NCI-H1105 (cell line): ENCODE measurements at regions not wholly inside any gene's neighbourhood (a gene's known extent, or its start where the extent isn't known, plus 50 kb on each side); places are given as distances from the start of the nearest gene placed in this dataset.
"Not testable (repeated sequence)": the region's sequence is repeated elsewhere in the genome, so short reads cannot be mapped to it uniquely, and the experiment has no call there.

ENCODE experiments used
- DNase-seq: peaks from one replicate; lab custom pipeline; 2025; lab: John Stamatoyannopoulos, UW

DNA sequence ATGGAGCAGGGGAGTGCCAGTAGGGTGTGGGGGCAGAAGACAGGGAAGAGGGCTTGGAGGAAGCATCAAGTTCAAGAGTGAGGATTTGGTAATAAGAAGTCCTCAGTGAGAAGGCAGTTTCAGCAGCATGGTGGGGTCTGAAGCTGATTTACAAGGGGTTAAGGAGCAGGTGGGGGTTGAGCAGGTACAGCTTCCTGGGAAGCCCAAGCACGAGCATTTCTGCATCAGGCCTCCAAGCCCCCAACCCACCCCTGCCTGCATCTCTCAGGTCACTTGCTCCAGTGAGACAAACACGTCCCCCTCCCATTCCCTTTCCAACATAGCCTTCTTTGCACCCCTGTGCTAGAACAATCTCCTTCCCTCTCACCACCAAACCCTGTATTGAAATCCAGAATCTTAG is 574.7 kb downstream of the MATN1 start:
- DNase-seq: no peak

DNA sequence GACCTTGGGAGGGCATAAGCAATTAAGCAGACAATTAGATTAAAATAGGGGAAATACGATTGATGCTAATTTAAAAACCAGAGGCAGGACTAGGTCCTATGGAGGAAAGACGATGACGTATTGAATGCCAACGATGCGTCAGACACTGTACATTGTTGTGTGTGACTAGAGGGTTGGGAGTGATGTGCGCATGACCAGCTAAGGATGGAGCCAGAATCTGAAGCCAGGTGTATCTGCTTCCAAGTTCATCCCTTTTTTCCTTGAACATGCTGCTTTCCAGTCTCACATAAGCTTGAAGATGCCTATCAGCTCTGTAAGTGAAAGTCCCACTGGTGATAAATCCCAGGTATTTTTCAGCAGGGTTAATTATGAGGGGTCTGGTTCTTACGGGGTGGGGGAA is 576.2 kb downstream of the MATN1 start:
- no peak for DNase-seq

DNA sequence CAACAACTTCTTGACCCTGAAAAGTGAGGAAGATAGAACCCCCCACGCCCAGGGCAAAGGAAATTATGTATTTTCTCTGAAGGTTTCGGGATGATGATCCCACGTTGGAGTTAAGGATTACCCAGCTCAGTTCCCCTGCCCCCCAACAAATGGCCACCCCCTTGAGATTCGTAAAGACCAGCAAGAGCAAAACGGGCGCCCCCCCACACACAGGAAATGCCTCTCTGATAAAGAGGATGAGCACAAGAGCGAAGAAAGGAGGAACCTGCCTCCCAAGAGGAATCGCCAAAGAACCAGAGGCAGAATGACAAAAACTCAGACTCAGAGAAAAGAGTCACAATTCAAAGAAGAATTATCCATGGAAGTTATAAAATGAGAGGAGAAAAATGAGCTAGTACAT is 576.9 kb downstream of the MATN1 start:
- no peak for DNase-seq

DNA sequence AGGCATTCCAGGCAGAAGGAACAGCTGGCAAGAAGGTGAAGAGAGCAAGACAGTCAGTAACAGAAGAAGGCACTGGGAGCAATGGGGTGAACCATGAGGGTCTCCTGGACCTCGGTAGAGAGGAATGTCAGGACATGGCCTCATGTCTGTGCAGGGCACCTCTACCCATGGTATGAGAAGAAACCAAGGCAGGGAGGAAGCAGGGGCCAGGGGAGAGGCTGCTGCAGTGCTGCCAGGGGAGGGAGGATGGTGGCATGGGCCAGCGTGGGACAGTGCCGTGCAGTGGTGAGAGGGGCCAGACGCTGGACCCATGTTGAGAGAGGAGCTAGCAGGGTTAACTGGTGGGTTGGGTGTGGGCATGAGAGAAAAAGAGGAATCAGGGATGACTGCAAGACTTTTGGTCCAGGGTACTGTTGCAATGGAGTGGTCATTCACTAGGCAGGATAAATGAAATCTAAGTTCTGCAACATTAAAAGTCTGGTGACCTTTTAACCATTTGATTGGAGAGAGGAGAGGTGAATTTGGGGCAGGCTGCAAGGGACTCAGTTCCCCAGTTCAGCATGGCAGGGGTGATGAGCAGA is 577.6 kb downstream of the MATN1 start:
- DNase-seq: no peak

- DNase-seq: no peak
Observed at GRCh38 chr1:30144831-30145230, 578.6 kb downstream of the MATN1 start.

GRCh38 chr1:30143517-30143916 is 579.9 kb downstream of the MATN1 start:
- DNase-seq: no peak

GRCh38 chr1:30140566-30140965 is 582.8 kb downstream of the MATN1 start:
- no peak for DNase-seq

DNA sequence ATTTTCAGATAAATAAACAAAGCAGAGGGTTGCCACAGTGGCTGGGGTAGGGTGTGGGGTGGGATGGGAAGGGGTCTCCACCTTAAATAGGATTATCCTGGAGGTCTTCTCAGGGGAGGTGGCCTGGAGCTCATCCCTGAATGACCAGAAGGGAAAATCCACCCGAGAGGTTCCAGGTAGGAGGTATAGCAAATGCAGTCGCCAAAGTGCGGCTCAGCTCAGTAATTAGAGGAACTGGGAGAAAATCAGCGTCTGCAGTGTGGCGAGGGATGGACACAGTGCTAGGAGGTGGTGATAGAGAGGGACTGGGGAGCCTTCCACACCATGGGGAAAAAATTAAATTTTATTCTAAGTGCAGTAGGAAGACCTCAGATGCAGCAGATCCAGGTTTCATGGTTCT is 584.5 kb downstream of the MATN1 start:
- no peak for DNase-seq

GRCh38 chr1:30137001-30137400 is 586.4 kb downstream of the MATN1 start:
- DNase-seq: no peak

GRCh38 chr1:30135698-30136097 is 587.7 kb downstream of the MATN1 start:
- no peak for DNase-seq

DNA sequence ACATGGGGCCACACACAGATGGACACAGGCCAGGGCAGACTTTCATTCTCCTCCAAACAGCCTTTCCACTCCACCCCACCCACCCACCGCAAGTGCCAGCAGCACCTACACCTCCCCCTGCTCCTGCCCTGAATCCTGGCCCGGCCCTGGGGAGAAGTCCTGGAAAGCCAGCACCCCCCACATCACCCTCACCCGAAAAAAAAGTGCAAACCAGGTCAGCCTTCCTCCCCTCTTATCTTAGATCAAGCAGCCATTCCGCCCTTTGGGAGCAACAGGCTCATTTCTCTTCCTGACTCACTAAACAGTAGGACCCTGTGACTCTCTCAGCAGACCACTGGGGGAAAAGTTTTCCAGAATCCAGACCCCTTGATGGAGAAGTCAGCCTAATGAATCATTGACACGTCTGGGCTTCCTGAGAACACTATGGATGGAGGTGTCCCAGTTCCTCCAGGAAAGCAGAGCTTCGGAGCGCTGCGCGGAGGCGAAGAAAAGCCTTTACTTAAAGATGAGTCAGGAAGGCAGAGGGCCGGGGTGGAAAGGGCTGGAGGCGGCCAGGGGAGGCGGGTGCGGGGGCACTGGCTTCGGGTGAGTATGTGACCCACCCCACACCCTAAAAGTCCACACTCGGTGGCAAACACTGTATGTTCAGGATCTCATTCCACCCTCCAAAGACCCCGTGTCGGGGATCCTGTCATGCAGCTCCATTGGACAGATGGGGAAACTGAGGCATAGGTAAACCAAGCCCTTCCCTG is 588.7 kb downstream of the MATN1 start:
- no peak for DNase-seq

DNA sequence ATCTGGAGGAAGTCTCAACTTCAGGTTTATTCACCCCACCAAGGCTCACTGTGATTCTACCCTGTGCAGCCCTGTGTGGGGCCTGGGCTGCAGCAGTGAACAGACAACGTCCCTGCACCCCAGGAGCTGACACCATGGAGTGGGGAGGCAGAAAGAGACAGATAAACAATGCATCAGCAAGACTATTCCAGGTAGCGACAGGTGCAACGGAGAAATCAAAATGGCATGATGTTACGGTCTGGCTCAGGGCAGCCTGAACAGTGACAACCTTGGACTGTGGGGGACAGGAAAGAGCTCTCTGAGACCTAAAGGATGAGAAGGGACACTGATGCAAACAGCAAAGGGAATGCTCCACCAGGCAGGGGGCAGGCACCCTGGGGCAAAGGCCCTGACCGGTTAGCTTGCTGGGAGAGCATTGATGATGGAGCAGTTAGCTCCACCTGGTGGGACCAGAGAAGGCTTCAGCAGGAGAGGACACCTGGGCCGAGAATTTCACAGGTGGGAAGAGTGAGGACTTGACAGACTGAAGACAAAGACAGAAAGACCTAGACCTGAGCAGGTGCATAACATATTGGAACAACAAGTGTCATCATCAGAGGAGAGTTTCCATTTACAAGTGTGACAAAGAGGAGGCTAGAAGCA is 589.9 kb downstream of the MATN1 start:
- DNase-seq: no peak

GRCh38 chr1:30132602-30133286 is 590.6 kb downstream of the MATN1 start:
- no peak for DNase-seq

- not testable (repeated sequence) for DNase-seq
Observed at GRCh38 chr1:30130566-30130965, 592.8 kb downstream of the MATN1 start.

DNA sequence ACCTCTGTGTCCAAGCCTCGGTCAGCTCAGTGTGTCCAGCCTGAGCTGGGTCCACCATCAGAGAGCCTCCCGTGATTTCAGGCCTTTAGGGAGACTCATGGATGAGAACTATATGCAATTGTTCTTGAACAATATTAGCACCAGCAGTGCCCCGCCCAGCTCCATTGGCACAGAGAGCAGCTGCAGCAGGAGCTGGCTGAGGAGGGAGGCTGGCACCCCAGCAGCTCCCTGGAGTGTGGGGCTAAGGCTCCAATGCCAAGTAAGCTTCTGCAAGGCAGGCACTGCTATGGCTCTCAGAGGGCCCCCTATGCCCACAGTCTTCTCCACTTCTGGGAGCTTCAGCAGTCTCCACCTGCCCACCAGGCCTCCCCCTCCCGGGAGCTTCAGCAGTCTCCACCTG is 593.3 kb downstream of the MATN1 start:
- DNase-seq: no peak

- DNase-seq: no peak
Observed at GRCh38 chr1:30129421-30130055, 593.8 kb downstream of the MATN1 start.

- DNase-seq: no peak
Observed at GRCh38 chr1:30129001-30129408, 594.4 kb downstream of the MATN1 start.

DNA sequence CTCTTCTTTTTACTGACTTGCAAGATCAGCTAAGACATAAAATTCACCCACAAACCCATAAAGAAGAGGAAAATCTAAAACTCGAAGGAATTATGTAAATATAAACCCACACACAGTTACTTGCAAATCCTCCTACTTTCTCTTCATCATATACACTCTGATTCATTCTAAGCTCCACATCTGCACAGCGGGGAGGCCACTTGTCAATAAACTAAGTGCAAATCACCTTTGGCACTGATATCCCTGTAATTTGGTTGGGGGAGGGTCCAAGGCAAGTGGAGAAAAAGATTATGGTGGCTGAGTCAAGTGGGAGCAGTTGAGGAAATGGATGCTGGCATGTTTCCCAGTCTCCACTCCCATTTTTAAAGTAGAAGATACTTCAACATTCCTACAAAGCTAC is 596.5 kb downstream of the MATN1 start:
- DNase-seq: peak; percentile 77

- no peak for DNase-seq
Observed at GRCh38 chr1:30125821-30126170, 597.6 kb downstream of the MATN1 start.

- no peak for DNase-seq
Observed at GRCh38 chr1:30125021-30125820, 598.2 kb downstream of the MATN1 start.

DNA sequence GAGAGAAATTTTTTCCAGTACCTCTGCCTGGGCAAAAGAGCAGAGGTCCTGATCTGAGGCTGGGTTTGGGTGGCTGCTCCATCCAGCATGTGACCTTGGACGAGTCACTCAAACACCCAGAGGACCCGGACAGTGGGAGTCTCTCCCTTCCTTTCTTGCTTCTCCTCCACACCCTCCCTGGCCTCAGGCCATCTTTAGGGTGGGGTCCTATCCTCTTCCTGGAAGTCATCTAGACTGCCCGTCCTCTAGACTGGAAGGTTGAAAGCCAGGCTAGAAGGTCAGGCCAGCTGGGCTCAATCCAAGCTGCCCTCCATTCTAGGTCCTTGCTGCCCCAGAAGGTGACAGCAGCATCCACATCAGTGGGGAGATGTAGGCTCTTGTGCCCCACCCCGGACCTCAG is 599.5 kb downstream of the MATN1 start:
- no peak for DNase-seq

DNA sequence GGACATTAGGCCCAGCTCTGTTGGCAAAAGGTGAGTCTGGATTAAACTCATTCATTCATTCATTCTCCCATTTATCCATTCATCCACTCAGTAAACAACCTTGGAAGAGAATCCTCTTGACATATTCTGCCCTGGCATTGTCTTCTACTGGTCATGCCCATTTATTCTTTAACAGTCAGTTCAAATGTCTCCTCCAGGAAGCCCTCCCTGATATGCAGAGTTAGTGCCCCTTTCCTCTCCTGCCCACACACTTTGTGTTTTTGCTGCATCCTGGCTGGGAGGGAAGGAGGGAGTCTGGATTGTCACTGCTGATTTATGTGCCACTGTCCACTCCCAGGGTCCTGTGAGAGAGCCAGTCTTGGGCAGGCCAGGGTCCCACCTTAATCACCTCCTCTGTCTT is 600.3 kb downstream of the MATN1 start:
- DNase-seq: no peak
